NCI-H2227 treated with DMSO at 0.1 percent for 48 hours (cell line): ENCODE measurements at regions not wholly inside any gene's neighbourhood (a gene's known extent, or its start where the extent isn't known, plus 50 kb on each side); places are given as distances from the start of the nearest gene placed in this dataset.
"Not testable (repeated sequence)": the region's sequence is repeated elsewhere in the genome, so short reads cannot be mapped to it uniquely, and the experiment has no call there.

Experiments used
- DNase-seq: peaks from one replicate; lab custom pipeline; 2025; lab: John Stamatoyannopoulos, UW

- DNase-seq: no peak
Observed at GRCh38 chr1:228824366-228824765, 89.1 kb downstream of the RHOU start.

GRCh38 chr1:228825041-228825440 is 89.8 kb downstream of the RHOU start:
- DNase-seq: no peak

- DNase-seq: no peak
Observed at GRCh38 chr1:228825840-228826484, 90.7 kb downstream of the RHOU start.

GRCh38 chr1:228827019-228827418 is 91.7 kb downstream of the RHOU start:
- no peak for DNase-seq

GRCh38 chr1:228828151-228828550 is 92.9 kb downstream of the RHOU start:
- DNase-seq: no peak

- no peak for DNase-seq
Observed at GRCh38 chr1:228830185-228830953, 95.1 kb downstream of the RHOU start.

GRCh38 chr1:228830954-228831481 is 95.7 kb downstream of the RHOU start:
- DNase-seq: no peak

- no peak for DNase-seq
Observed at GRCh38 chr1:228833911-228834688, 98.8 kb downstream of the RHOU start.

- no peak for DNase-seq
Observed at GRCh38 chr1:228835456-228835855, 100.2 kb downstream of the RHOU start.

- DNase-seq: no peak
Observed at GRCh38 chr1:228835911-228836310, 100.6 kb downstream of the RHOU start.

- DNase-seq: no peak
Observed at GRCh38 chr1:228836427-228836826, 101.1 kb downstream of the RHOU start.

- no peak for DNase-seq
Observed at GRCh38 chr1:228837032-228837431, 101.8 kb downstream of the RHOU start.

GRCh38 chr1:228837817-228838716 is 102.8 kb downstream of the RHOU start:
- no peak for DNase-seq

- DNase-seq: no peak
Observed at GRCh38 chr1:228838717-228839500, 103.6 kb downstream of the RHOU start.

- DNase-seq: no peak
Observed at GRCh38 chr1:228839656-228840055, 104.4 kb downstream of the RHOU start.

GRCh38 chr1:228841632-228842031 is 106.4 kb downstream of the RHOU start:
- DNase-seq: no peak

GRCh38 chr1:228842094-228842775 is 107.0 kb downstream of the RHOU start:
- no peak for DNase-seq

GRCh38 chr1:228845101-228845500 is 109.8 kb downstream of the RHOU start:
- no peak for DNase-seq

GRCh38 chr1:228846952-228847351 is 111.7 kb downstream of the RHOU start:
- DNase-seq: no peak

GRCh38 chr1:228847451-228847850 is 112.2 kb downstream of the RHOU start:
- DNase-seq: not testable (repeated sequence)
